ENCODE measurements at regions not wholly inside any gene's neighbourhood (a gene's known extent, or its start where the extent isn't known, plus 50 kb on each side); places are given as distances from the start of the nearest gene placed in this dataset.

- Histone ChIP-seq H3K79me1 (ENCODE audit: insufficient read depth, low read depth, low read length, poor library complexity, severe bottlenecking) (no peaks in the 10 kb centered on the region), H3K18ac (ENCODE audit: insufficient read length, low read depth, low read length) (no peak overlapping the region), H3K4me2 (ENCODE audit: insufficient read depth, insufficient read length, low read length) (no peak overlapping the region), H2BK120ac (ENCODE audit: low read depth, low read length, poor library complexity, severe bottlenecking) (no peak overlapping the region), H3T11ph (ENCODE audit: low read length) (no peak overlapping the region), H2AFZ (ENCODE audit: low read length) (no peak overlapping the region), H4K20me1 (ENCODE audit: control insufficient read depth, insufficient read depth, insufficient read length) (no peaks in the 10 kb centered on the region), H3K4ac (ENCODE audit: low read depth, low read length) (no peak overlapping the region), H2BK20ac (ENCODE audit: low read depth, low read length, poor library complexity, severe bottlenecking) (no peak overlapping the region), H2AK5ac (ENCODE audit: insufficient read length, low read length) (no peak overlapping the region), H3K23me2 (ENCODE audit: insufficient read length, low read depth, low read length, poor library complexity, severe bottlenecking) (no peaks in the 10 kb centered on the region), H4K8ac (replicated peaks; ENCODE audit: insufficient read length, low read depth, low read length) (no peak overlapping the region), H2BK12ac (ENCODE audit: insufficient read length, low read depth, low read length) (no peak overlapping the region), H2BK15ac (ENCODE audit: low read depth, low read length) (no peak overlapping the region), H4K5ac (ENCODE audit: insufficient read length, low read depth, low read length) (no peak overlapping the region), H3K14ac (ENCODE audit: insufficient read depth, low read length) (no peak overlapping the region), H3K79me2 (ENCODE audit: insufficient read depth, low read length) (no peaks in the 10 kb centered on the region), H2BK5ac (ENCODE audit: insufficient read length, low read length) (no peak overlapping the region), H3K9ac (ENCODE audit: extremely low read depth, insufficient read length, low read length) (no peak overlapping the region), H3K56ac (ENCODE audit: insufficient read length, low read depth, low read length) (no peak overlapping the region), H3K23ac (ENCODE audit: insufficient read length, low read depth, low read length) (no peak overlapping the region), H3K27me3 (ENCODE audit: insufficient read depth, low read length) (no peaks in the 10 kb centered on the region), H3K4me1 (ENCODE audit: insufficient read depth, low read length) (no peaks in the 10 kb centered on the region), H4K91ac (ENCODE audit: insufficient read length, low read depth, low read length) (no peak overlapping the region), H3K9me3 (ENCODE audit: control insufficient read depth, low read depth, low read length) (no peaks in the 10 kb centered on the region), H3K27ac (ENCODE audit: insufficient read length, low read depth, low read length) (no peak overlapping the region)
- no peaks in the 10 kb centered on the region for H3K36me3 Mint-ChIP-seq (ENCODE audit: insufficient read depth in 1 of 3, low read depth in 3 of 3)
- H3K4me3 Mint-ChIP-seq = no peak overlapping the region
- H3K9me3 Mint-ChIP-seq = no peaks in the 10 kb centered on the region
- H3K27ac Mint-ChIP-seq = no peak overlapping the region
- no CpG with 5 or more reads among the region's 3 CpGs for WGBS (ENCODE audit: extremely low coverage, insufficient read length, low lambda C conversion rate)
- no peaks in the 10 kb centered on the region for H3K27me3 Mint-ChIP-seq (ENCODE audit: low read depth)
- no peak for TF ChIP-seq CTCF (conservative IDR thresholded peaks at IDR 0.05)
- no peak for DNase-seq
- H3K4me1 Mint-ChIP-seq = peaks cover 2 to 10% of the 10 kb centered on the region in 2 experiments; a peak in 1 of 4 replicates
Observed at GRCh38 chr1:221884821-221885220, 142.9 kb upstream of the DUSP10 start.
